Neuronal stem cell (in vitro differentiated cells): ENCODE measurements at regions not wholly inside any gene's neighbourhood (a gene's known extent, or its start where the extent isn't known, plus 50 kb on each side); places are given as distances from the start of the nearest gene placed in this dataset.
A peak's percentile ranks its signal among the peaks of the same experiment; 100 is the strongest.

Source experiments
- DNase-seq: peaks from one replicate; pipeline ENCODE4 v3.0.0-alpha.2; 2013; ENCODE audit warnings: low spot score
- H2AFZ ChIP-seq: one replicate; pipeline ENCODE4 v1.6.1; 2013; ENCODE audit warnings: mild to moderate bottlenecking, low read length, inconsistent platforms
- H2AK5ac ChIP-seq: 2 replicates; pipeline ENCODE4 v1.6.1; 2013; ENCODE audit warnings: low read depth, mild to moderate bottlenecking, inconsistent platforms, low read length, moderate library complexity, mixed read lengths
- H2BK120ac ChIP-seq: 2 replicates; pipeline ENCODE4 v1.6.1; 2013; ENCODE audit warnings: low read depth, mild to moderate bottlenecking, inconsistent platforms, low read length, moderate library complexity, mixed read lengths
- H2BK12ac ChIP-seq: one replicate; pipeline ENCODE4 v1.6.1; 2013; ENCODE audit warnings: low read length, inconsistent platforms
- H2BK15ac ChIP-seq: 2 replicates; pipeline ENCODE4 v1.6.1; 2013; ENCODE audit warnings: mild to moderate bottlenecking, low read length, inconsistent platforms, mixed read lengths
- H2BK5ac ChIP-seq: one replicate; pipeline ENCODE4 v1.6.1; 2013; ENCODE audit warnings: inconsistent platforms, mild to moderate bottlenecking, low read length, moderate library complexity
- H3K14ac ChIP-seq: one replicate; pipeline ENCODE4 v1.6.1; 2013; ENCODE audit warnings: low read length, inconsistent platforms
- H3K18ac ChIP-seq: 2 replicates; pipeline ENCODE4 v1.6.1; 2013; ENCODE audit warnings: low read length, inconsistent platforms
- H3K23ac ChIP-seq: 2 replicates; pipeline ENCODE4 v1.6.1; 2013; ENCODE audit warnings: low read depth, mild to moderate bottlenecking, mixed read lengths, low read length, inconsistent platforms; ENCODE audit not compliant: poor library complexity
- H3K27ac ChIP-seq: replicated peaks from 3 replicates; pipeline ENCODE4 v1.5.1; 2013; ENCODE audit warnings: low read length, inconsistent platforms
- H3K27me3 ChIP-seq, 3 experiments: 2 replicates each; pipeline ENCODE4 v1.6.1; 2013; ENCODE audit warnings: low read length in 3 of 3, mild to moderate bottlenecking in 2 of 3, inconsistent platforms in 1 of 3, low read depth in 1 of 3, mixed read lengths in 1 of 3, moderate library complexity in 1 of 3; ENCODE audit not compliant: control insufficient read depth in 3 of 3, insufficient read depth in 3 of 3
- H3K36me3 ChIP-seq, 2 donors: replicated peaks in 1 of 2; 2 replicates each; pipeline ENCODE4 v1.6.1; 2013; ENCODE audit warnings: low read length in 2 of 2; ENCODE audit not compliant: control insufficient read depth in 2 of 2, insufficient read depth in 2 of 2
- H3K4ac ChIP-seq: 2 replicates; pipeline ENCODE4 v1.6.1; 2013; ENCODE audit warnings: inconsistent platforms, mild to moderate bottlenecking, low read length, moderate library complexity
- H3K4me1 ChIP-seq, 2 donors: 1 replicate in 1 of 2; 2 replicates in 1 of 2; pipeline ENCODE4 v1.6.1; 2013; ENCODE audit warnings: low read length in 2 of 2, low read depth in 1 of 2; ENCODE audit not compliant: control insufficient read depth in 2 of 2, insufficient read depth in 1 of 2
- H3K4me2 ChIP-seq: one replicate; pipeline ENCODE4 v1.6.1; 2013; ENCODE audit warnings: mild to moderate bottlenecking, low read length, inconsistent platforms; ENCODE audit not compliant: insufficient read depth, poor library complexity, severe bottlenecking
- H3K4me3 ChIP-seq, 2 donors: 2 replicates each; pipeline ENCODE4 v1.5.1; 2013; ENCODE audit warnings: low read length in 2 of 2, mild to moderate bottlenecking in 2 of 2, inconsistent platforms in 1 of 2, moderate library complexity in 1 of 2
- H3K79me1 ChIP-seq: one replicate; pipeline ENCODE4 v1.6.1; 2013; ENCODE audit warnings: low read depth, mild to moderate bottlenecking, inconsistent platforms, low read length, moderate library complexity
- H3K9ac ChIP-seq: one replicate; pipeline ENCODE4 v1.6.1; 2013; ENCODE audit warnings: mild to moderate bottlenecking, low read depth, low read length, inconsistent platforms; ENCODE audit not compliant: poor library complexity
- H3K9me3 ChIP-seq, 2 donors: replicated peaks in 1 of 2; 2 replicates each; pipeline versions ENCODE3 to v1.6.1; 2013; ENCODE audit warnings: low read length in 2 of 2, mild to moderate bottlenecking in 2 of 2, inconsistent platforms in 1 of 2, low read depth in 1 of 2, mixed read lengths in 1 of 2, moderate library complexity in 1 of 2; ENCODE audit not compliant: control insufficient read depth in 2 of 2, insufficient read depth in 1 of 2
- H4K8ac ChIP-seq: one replicate; pipeline ENCODE4 v1.6.1; 2013; ENCODE audit warnings: low read depth, mild to moderate bottlenecking, inconsistent platforms, low read length, moderate library complexity
- H4K91ac ChIP-seq: one replicate; pipeline ENCODE4 v1.6.1; 2013; ENCODE audit warnings: low read length, low read depth, mild to moderate bottlenecking, inconsistent platforms; ENCODE audit not compliant: poor library complexity
- WGBS, 2 donors: extraction: QIAGEN DNeasy Blood & Tissue Kit; methylation state at CpG; one replicate each; pipeline ENCODE4 v1.1.7; 2013; ENCODE audit warnings: missing lambda C conversion rate in 2 of 2, mixed read lengths in 1 of 2; ENCODE audit not compliant: insufficient read length in 2 of 2, insufficient replicate concordance in 1 of 2; ENCODE audit errors: extremely low coverage in 2 of 2; 5-methylcytosine and 5-hydroxymethylcytosine counted together

- DNase-seq: no peak
Measured at GRCh38 chr15:81930582-81931369, 115.0 kb downstream of the MEX3B start.

GRCh38 chr15:81929557-81929956 is 116.3 kb downstream of the MEX3B start:
- Histone ChIP-seq H3K4me2 (no peak overlapping the region), H3K4me3 (no peak overlapping the region), H3K9me3 (no peaks in the 10 kb centered on the region), H3K27ac (no peak overlapping the region), H3K27me3 (no peaks in the 10 kb centered on the region), H3K23ac (no peak overlapping the region), H3K4me1 (no peaks in the 10 kb centered on the region), H3K9ac (no peak overlapping the region), H2BK120ac (no peak overlapping the region), H2BK12ac (no peak overlapping the region), H3K4ac (no peak overlapping the region), H3K18ac (no peak overlapping the region), H4K91ac (no peak overlapping the region), H3K79me1 (no peaks in the 10 kb centered on the region), H2BK5ac (no peak overlapping the region), H2AFZ (no peak overlapping the region), H2BK15ac (no peak overlapping the region), H3K14ac (no peak overlapping the region), H4K8ac (no peak overlapping the region), H3K36me3 (no peaks in the 10 kb centered on the region), H2AK5ac (no peak overlapping the region)
- WGBS, 2 donors: no CpG with 5 or more reads among the region's 3 CpGs
- DNase-seq: no peak

More at GRCh38 chr15:81930582-81931369, 115.0 kb downstream of the MEX3B start:
- WGBS, 2 donors: no CpG with 5 or more reads among the region's 11 CpGs
- Histone ChIP-seq H3K9me3 (no peaks in the 10 kb centered on the region), H3K36me3 (no peaks in the 10 kb centered on the region), H2BK5ac (no peak overlapping the region), H3K14ac (no peak overlapping the region), H3K79me1 (no peaks in the 10 kb centered on the region), H2AFZ (no peak overlapping the region), H3K27me3 (no peaks in the 10 kb centered on the region), H3K27ac (no peak overlapping the region), H2AK5ac (no peak overlapping the region), H2BK15ac (no peak overlapping the region), H2BK120ac (no peak overlapping the region), H4K91ac (no peak overlapping the region), H2BK12ac (no peak overlapping the region), H3K4me3 (no peak overlapping the region), H3K4me1 (no peaks in the 10 kb centered on the region), H4K8ac (no peak overlapping the region), H3K18ac (no peak overlapping the region), H3K9ac (no peak overlapping the region), H3K4me2 (peak overlapping the region; percentile 2), H3K23ac (no peak overlapping the region), H3K4ac (no peak overlapping the region)

GRCh38 chr15:81926981-81927380 is 118.8 kb downstream of the MEX3B start:
- Histone ChIP-seq H3K18ac (no peak overlapping the region), H2BK120ac (no peak overlapping the region), H4K91ac (no peak overlapping the region), H2BK15ac (no peak overlapping the region), H3K27ac (no peak overlapping the region), H2BK5ac (no peak overlapping the region), H3K36me3 (no peaks in the 10 kb centered on the region), H3K4me1 (no peaks in the 10 kb centered on the region), H3K27me3 (no peaks in the 10 kb centered on the region), H3K23ac (no peak overlapping the region), H3K9me3 (no peaks in the 10 kb centered on the region), H2BK12ac (no peak overlapping the region), H3K14ac (no peak overlapping the region), H3K9ac (no peak overlapping the region), H2AK5ac (no peak overlapping the region), H3K4me3 (no peak overlapping the region), H3K4ac (no peak overlapping the region), H3K79me1 (no peaks in the 10 kb centered on the region), H4K8ac (no peak overlapping the region), H3K4me2 (no peak overlapping the region), H2AFZ (no peak overlapping the region)
- whole genome bisulfite sequencing, 2 donors: no CpG with 5 or more reads among the region's 6 CpGs
- no peak for DNase-seq

- Histone ChIP-seq H4K8ac (no peak overlapping the region), H3K4ac (no peak overlapping the region), H3K27ac (no peak overlapping the region), H2BK5ac (no peak overlapping the region), H3K36me3 (no peaks in the 10 kb centered on the region), H3K18ac (no peak overlapping the region), H3K9ac (no peak overlapping the region), H3K9me3 (peaks cover 2 to 5% of the 10 kb centered on the region in 2 donors), H3K14ac (no peak overlapping the region), H3K23ac (no peak overlapping the region), H3K4me1 (no peaks in the 10 kb centered on the region), H3K4me3 (no peak overlapping the region), H2BK120ac (no peak overlapping the region), H3K79me1 (no peaks in the 10 kb centered on the region), H4K91ac (no peak overlapping the region), H2BK12ac (no peak overlapping the region), H3K4me2 (no peak overlapping the region), H2AFZ (no peak overlapping the region), H2BK15ac (no peak overlapping the region), H3K27me3 (no peaks in the 10 kb centered on the region), H2AK5ac (no peak overlapping the region)
- no peak for DNase-seq
- WGBS, 2 donors: no CpG with 5 or more reads among the region's 4 CpGs
Measured at GRCh38 chr15:81924729-81925128, 121.1 kb downstream of the MEX3B start.
